ENCODE measurements at regions not wholly inside any gene's neighbourhood (a gene's known extent, or its start where the extent isn't known, plus 50 kb on each side); places are given as distances from the start of the nearest gene placed in this dataset.
"Not testable (repeated sequence)": the region's sequence is repeated elsewhere in the genome, so short reads cannot be mapped to it uniquely, and the experiment has no call there.

GRCh38 chr16:77114361-77114760 lies 76.6 kb upstream of the MON1B start:
- H3K4me3 ChIP-seq (ENCODE audit: low read length in 2 of 2); H3K9me3 ChIP-seq (ENCODE audit: control insufficient read depth, low read length); H3K4me1 ChIP-seq (ENCODE audit: control insufficient read depth in 1 of 2, insufficient read depth in 2 of 2, low read length in 2 of 2); intact Hi-C loops (cut with DNase I); H3K27me3 ChIP-seq (ENCODE audit: control insufficient read depth in 1 of 2, insufficient read depth in 2 of 2, low read length in 1 of 2); H3K27ac ChIP-seq (ENCODE audit: low read depth in 1 of 2, low read length in 2 of 2); ATAC-seq (ENCODE audit: low FRiP score); DNase-seq; H3K36me3 ChIP-seq (ENCODE audit: control insufficient read depth in 1 of 2, insufficient read depth in 2 of 2, low read length in 1 of 2): not testable (repeated sequence)
- WGBS, 2 donors: 95 to 96% methylated on average over 4 of the region's 4 CpGs

- ATAC-seq (ENCODE audit: low FRiP score): no peak
- Histone ChIP-seq H3K27ac (ENCODE audit: low read depth in 1 of 2, low read length in 2 of 2) (no peak overlapping the region), H3K4me1 (ENCODE audit: control insufficient read depth in 1 of 2, insufficient read depth in 2 of 2, low read length in 2 of 2) (no peaks in the 10 kb centered on the region), H3K9me3 (ENCODE audit: control insufficient read depth, low read length) (peaks cover 3% of the 10 kb centered on the region), H3K27me3 (ENCODE audit: control insufficient read depth in 1 of 2, insufficient read depth in 2 of 2, low read length in 1 of 2) (no peaks in the 10 kb centered on the region), H3K36me3 (ENCODE audit: control insufficient read depth in 1 of 2, insufficient read depth in 2 of 2, low read length in 1 of 2) (no peaks in the 10 kb centered on the region), H3K4me3 (ENCODE audit: low read length in 2 of 2) (no peak overlapping the region)
- DNase-seq: no peak
- 38 to 44% methylated on average over 2 of the region's 2 CpGs for WGBS, 2 donors
- intact Hi-C loops (cut with DNase I): no loop called here
These were observed 74.1 kb upstream of the MON1B start for GRCh38 chr16:77116856-77117255.

- Histone ChIP-seq H3K27ac (ENCODE audit: low read depth in 1 of 2, low read length in 2 of 2) (no peak overlapping the region), H3K4me3 (ENCODE audit: low read length in 2 of 2) (no peak overlapping the region), H3K9me3 (ENCODE audit: control insufficient read depth, low read length) (peaks cover 3% of the 10 kb centered on the region), H3K36me3 (ENCODE audit: control insufficient read depth in 1 of 2, insufficient read depth in 2 of 2, low read length in 1 of 2) (no peaks in the 10 kb centered on the region), H3K27me3 (ENCODE audit: control insufficient read depth in 1 of 2, insufficient read depth in 2 of 2, low read length in 1 of 2) (no peaks in the 10 kb centered on the region), H3K4me1 (ENCODE audit: control insufficient read depth in 1 of 2, insufficient read depth in 2 of 2, low read length in 2 of 2) (no peaks in the 10 kb centered on the region)
- DNase-seq: no peak
- 3 to 12% methylated on average over 3 of the region's 3 CpGs for WGBS, 2 donors
- intact Hi-C loops (cut with DNase I): no loop called here
- no peak for ATAC-seq (ENCODE audit: low FRiP score)
These were observed 73.3 kb upstream of the MON1B start for GRCh38 chr16:77117707-77118106.

- Histone ChIP-seq H3K9me3 (ENCODE audit: control insufficient read depth, low read length) (no peaks in the 10 kb centered on the region), H3K4me1 (ENCODE audit: control insufficient read depth in 1 of 2, insufficient read depth in 2 of 2, low read length in 2 of 2) (no peaks in the 10 kb centered on the region), H3K4me3 (ENCODE audit: low read length in 2 of 2) (no peak overlapping the region), H3K27me3 (ENCODE audit: control insufficient read depth in 1 of 2, insufficient read depth in 2 of 2, low read length in 1 of 2) (peaks cover 0 to 2% of the 10 kb centered on the region in 2 donors), H3K36me3 (ENCODE audit: control insufficient read depth in 1 of 2, insufficient read depth in 2 of 2, low read length in 1 of 2) (no peaks in the 10 kb centered on the region), H3K27ac (ENCODE audit: low read depth in 1 of 2, low read length in 2 of 2) (no peak overlapping the region)
- WGBS, 2 donors: 32 to 52% methylated on average over 2 of the region's 2 CpGs
- ATAC-seq (ENCODE audit: low FRiP score): no peak
- intact Hi-C loops (cut with DNase I): no loop called here
- no peak for DNase-seq
These were observed 59.6 kb upstream of the MON1B start for GRCh38 chr16:77131398-77131797.

GRCh38 chr16:77132051-77132618 lies 58.9 kb upstream of the MON1B start:
- no peak overlapping the region for H3K27ac ChIP-seq (ENCODE audit: low read depth in 1 of 2, low read length in 2 of 2)
- no peaks in the 10 kb centered on the region for H3K4me1 ChIP-seq (ENCODE audit: control insufficient read depth in 1 of 2, insufficient read depth in 2 of 2, low read length in 2 of 2)
- H3K27me3 ChIP-seq (ENCODE audit: control insufficient read depth in 1 of 2, insufficient read depth in 2 of 2, low read length in 1 of 2): peaks cover 0 to 5% of the 10 kb centered on the region in 2 donors
- H3K9me3 ChIP-seq (ENCODE audit: control insufficient read depth, low read length): no peaks in the 10 kb centered on the region
- no peak overlapping the region for H3K4me3 ChIP-seq (ENCODE audit: low read length in 2 of 2)
- no peak for ATAC-seq (ENCODE audit: low FRiP score)
- WGBS, 2 donors: 59 to 70% methylated on average over 2 to 3 of the region's 3 CpGs
- H3K36me3 ChIP-seq (ENCODE audit: control insufficient read depth in 1 of 2, insufficient read depth in 2 of 2, low read length in 1 of 2): no peaks in the 10 kb centered on the region
- intact Hi-C loops (cut with DNase I): no loop called here
- DNase-seq: no peak

GRCh38 chr16:77133706-77134105 lies 57.3 kb upstream of the MON1B start:
- Histone ChIP-seq H3K36me3 (ENCODE audit: control insufficient read depth in 1 of 2, insufficient read depth in 2 of 2, low read length in 1 of 2) (no peaks in the 10 kb centered on the region), H3K4me1 (ENCODE audit: control insufficient read depth in 1 of 2, insufficient read depth in 2 of 2, low read length in 2 of 2) (no peaks in the 10 kb centered on the region), H3K4me3 (ENCODE audit: low read length in 2 of 2) (no peak overlapping the region), H3K9me3 (ENCODE audit: control insufficient read depth, low read length) (no peaks in the 10 kb centered on the region), H3K27ac (ENCODE audit: low read depth in 1 of 2, low read length in 2 of 2) (no peak overlapping the region), H3K27me3 (ENCODE audit: control insufficient read depth in 1 of 2, insufficient read depth in 2 of 2, low read length in 1 of 2) (peaks cover 0 to 5% of the 10 kb centered on the region in 2 donors)
- intact Hi-C loops (cut with DNase I): no loop called here
- 33 to 45% methylated on average over 4 of the region's 4 CpGs for WGBS, 2 donors
- no peak for ATAC-seq (ENCODE audit: low FRiP score)
- DNase-seq: no peak

GRCh38 chr16:77137045-77137444 lies 53.9 kb upstream of the MON1B start:
- intact Hi-C loops (cut with DNase I): no loop called here
- H3K4me3 ChIP-seq (ENCODE audit: low read length in 2 of 2): no peak overlapping the region
- ATAC-seq (ENCODE audit: low FRiP score) (no peak), DNase-seq (no peak)
- H3K36me3 ChIP-seq (ENCODE audit: control insufficient read depth in 1 of 2, insufficient read depth in 2 of 2, low read length in 1 of 2): no peaks in the 10 kb centered on the region
- no peaks in the 10 kb centered on the region for H3K4me1 ChIP-seq (ENCODE audit: control insufficient read depth in 1 of 2, insufficient read depth in 2 of 2, low read length in 2 of 2)
- H3K27me3 ChIP-seq (ENCODE audit: control insufficient read depth in 1 of 2, insufficient read depth in 2 of 2, low read length in 1 of 2): peaks cover 0 to 5% of the 10 kb centered on the region in 2 donors
- H3K27ac ChIP-seq (ENCODE audit: low read depth in 1 of 2, low read length in 2 of 2): no peak overlapping the region
- no peaks in the 10 kb centered on the region for H3K9me3 ChIP-seq (ENCODE audit: control insufficient read depth, low read length)
- 66 to 72% methylated on average over 3 of the region's 3 CpGs for WGBS, 2 donors

Small RNAs in the stretch of these regions (microRNA-seq; reads per million reads assigned to microRNA genes)
- 0 reads per million in 2 donors for gene MIR4719

Measured in aorta (tissue), 5 donors.